HT-29 (cell line): ENCODE measurements at regions not wholly inside any gene's neighbourhood (a gene's known extent, or its start where the extent isn't known, plus 50 kb on each side); places are given as distances from the start of the nearest gene placed in this dataset.
"Not testable (repeated sequence)": the region's sequence is repeated elsewhere in the genome, so short reads cannot be mapped to it uniquely, and the experiment has no call there.

Source experiments
- DNase-seq: peaks from one replicate; pipeline ENCODE4 v3.0.0-alpha.2; 2015; ENCODE audit warnings: low spot score

DNA sequence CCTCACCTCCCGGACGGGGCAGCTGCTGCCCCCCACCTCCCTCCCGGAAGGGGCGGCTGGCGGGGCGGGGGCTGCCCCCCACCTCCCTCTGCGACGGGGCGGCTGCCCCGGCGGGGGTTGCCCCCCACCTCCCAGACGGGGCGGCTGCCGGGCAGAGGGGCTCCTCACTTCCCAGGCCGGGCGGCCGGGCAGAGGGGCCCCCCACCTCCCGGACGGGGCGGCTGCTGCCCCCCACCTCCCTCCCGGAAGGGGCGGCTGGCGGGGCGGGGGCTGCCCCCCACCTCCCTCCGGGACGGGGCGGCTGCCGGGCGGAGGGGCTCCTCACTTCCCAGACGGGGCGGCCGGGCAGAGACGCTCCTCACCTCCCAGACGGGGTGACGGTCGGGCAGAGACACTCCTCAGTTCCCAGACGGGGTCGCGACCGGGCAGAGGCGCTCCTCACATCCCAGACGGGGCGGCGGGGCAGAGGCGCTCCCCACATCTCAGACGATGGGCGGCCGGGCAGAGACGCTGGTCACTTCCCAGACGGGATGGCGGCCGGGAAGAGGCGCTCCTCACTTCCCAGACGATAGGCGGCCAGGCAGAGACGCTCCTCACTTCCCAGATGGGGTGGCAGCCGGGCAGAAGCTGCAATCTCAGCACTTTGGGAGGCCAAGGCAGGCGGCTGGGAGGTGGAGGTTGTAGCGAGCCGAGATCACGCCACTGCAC lies 1218.8 kb downstream of the GATA3 start:
- DNase-seq: not testable (repeated sequence)

DNA sequence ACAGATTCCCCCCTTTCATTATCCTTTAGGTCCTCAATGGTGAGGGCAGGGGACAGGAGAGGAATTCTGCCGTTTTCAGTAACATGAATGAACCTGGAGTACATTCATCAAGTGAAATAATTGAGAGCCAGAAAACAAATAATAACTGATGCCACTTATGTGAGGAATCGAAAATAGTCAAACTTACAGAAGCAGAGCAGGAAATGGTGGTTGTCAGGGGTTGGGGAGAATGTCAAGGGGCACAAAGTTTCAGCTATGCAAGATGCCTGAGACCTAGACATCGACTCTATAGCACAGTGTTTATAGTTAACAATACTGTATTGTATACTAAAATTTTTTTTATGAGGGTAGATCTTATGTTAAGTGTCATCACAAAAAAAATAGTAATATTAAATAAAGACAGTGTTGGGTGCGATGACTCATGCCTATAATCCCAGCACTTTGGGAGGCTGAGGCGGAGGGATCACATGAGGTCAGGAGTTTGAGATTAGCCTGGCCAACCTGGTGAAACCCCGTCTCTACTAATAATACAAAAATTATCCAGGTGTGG lies 1219.8 kb downstream of the GATA3 start:
- DNase-seq: no peak

DNA sequence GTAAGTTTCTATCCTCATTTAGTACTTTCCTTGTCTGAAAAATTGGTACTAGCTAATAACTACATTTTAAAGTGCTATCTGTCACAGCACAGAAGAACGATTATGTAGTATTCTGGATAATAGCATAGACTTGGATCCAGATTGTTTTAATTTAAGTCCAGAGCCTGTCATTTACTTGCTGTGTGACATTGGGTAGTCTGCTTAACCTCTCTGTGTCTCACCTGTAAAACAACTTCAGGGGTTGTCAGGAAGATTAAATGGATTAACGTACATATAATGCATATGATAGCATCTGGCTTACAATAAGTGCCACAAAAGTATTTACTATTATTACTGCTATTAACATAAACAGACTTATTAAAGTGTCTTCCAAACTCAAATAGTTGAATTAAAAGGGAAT lies 1221.4 kb downstream of the GATA3 start:
- no peak for DNase-seq

DNA sequence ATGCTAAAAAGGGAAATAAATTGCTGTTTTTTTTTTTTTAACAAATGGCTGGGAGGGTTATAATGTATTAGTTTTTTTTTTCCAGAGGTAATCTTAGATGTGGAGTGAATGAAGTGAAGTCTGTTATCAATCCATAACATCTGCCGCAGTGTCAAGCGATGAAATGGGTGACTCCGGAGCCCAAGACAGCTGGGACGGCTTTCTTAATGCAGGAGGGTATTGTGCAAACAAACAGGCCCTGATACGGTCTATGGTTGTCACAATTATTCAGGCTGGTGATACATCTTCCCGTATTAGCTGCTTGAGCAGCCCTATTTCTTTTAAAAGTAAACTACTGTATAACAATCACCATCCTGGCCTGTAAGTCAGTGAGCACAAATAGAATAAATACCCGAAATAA lies 1231.2 kb downstream of the GATA3 start:
- no peak for DNase-seq

DNA sequence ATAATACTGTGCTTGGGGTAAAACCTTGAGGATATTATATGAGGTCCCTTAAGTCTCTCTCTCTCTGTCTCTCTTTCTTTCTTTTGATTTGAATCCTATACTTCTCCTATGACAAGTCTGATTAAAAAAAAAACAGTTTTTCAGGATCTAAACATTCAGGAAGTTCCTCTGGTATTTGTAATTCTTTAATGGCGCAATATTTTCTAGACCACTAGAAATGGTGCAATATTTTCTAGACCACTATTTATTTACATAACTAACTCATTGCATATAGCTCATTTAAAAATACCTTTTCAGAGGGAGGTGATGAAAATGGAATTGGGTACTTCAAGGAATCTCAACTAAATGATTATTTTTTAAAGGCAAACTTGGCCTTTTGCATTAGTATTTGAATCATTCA lies 1235.3 kb downstream of the GATA3 start:
- DNase-seq: no peak

DNA sequence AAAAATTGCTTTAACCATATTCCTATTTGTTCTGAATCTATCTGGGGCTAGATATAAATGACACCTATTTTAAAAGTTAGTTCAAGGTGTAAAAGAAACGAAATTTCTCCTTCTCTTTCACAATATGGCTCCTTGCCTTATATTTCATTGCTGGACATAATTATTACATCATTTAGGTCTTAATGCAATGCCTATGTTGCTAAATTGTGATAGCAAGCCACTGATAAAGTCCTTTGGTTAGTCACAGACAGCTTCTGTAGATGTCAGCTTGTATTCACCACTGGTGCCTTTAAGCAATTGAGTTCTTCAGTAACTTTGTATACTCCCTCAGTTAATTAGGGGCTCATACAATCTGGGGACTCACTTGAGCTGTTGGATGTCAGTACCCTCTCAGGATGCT lies 1236.6 kb downstream of the GATA3 start:
- no peak for DNase-seq

DNA sequence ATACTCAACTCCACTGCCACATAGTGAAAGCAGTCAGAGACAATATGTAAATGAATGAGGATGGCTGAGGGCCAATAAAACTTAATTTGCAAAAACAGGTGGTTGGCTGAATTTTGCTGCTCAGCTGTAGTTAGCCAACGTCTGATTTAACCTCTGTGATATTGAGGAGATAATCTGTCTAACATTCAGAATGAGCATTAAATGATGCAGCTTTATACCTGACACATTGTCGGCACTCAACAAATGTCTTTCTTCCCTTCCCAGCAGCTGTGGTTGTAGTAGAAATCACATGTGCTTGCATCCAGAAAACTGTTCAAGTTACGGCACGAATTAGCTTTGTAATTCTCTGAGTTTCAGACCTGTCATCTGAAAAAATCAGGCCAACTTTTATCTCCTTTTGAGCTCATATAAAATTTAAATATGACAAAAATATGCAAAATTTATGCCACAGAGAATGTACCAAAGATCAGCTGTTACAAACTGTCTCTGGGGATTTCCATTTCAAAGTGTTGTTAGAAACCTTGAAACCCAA lies 1239.7 kb downstream of the GATA3 start:
- DNase-seq: no peak

DNA sequence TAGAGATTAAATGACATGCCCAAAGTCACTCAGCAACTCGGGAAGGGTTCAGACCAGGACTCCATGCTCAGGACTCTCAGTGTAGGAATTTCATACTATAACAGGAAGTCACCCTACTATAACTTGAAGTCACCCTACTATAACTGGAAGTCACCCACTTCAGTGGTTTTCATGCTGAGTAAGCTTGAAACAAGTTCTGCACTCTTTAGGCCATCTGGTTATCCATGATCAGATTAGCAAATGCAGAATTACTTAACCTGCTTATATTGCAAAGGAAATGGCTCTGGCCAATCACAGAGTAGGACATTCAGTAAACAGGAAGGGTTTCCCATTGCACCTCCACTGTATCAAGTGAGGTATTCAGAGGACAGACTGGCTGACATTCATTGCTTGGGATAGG lies 1240.4 kb downstream of the GATA3 start:
- no peak for DNase-seq

DNA sequence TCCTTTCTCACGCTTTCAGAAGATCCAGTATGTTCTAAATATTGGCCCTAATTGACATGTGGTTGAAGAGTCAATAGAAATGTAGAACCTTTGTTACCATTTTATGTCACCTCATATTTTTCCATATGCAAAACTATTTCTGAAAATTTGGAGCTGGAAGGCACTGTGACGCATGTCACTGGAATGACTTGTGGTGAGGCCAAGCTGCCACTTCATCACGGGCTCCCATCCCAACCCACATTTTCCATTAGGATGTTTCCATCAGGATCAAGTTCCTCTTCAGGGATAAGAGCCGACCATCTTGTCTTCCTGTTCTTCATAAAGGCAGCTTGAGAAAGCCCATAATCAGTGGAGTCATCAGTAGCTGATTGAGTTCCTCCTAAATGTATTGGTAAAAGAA lies 1241.7 kb downstream of the GATA3 start:
- DNase-seq: no peak

DNA sequence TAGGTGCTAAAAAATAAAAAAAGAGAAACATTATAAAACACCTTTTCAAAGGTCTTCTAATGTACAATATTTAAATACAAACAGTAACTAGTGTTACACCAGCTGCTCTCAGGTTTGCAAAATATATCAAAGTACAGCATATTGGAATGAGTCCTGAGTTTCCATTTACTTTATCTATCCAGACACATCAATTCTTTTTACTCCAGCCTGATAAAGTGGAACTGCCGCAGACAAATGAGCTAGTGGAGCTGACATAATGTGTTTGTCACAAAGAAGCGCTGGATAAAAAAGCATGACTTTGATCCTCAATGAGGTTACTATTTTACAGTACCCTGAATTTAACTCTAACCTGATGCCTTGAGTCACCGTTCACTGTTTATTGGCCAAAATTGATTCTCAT lies 1243.1 kb downstream of the GATA3 start:
- no peak for DNase-seq

DNA sequence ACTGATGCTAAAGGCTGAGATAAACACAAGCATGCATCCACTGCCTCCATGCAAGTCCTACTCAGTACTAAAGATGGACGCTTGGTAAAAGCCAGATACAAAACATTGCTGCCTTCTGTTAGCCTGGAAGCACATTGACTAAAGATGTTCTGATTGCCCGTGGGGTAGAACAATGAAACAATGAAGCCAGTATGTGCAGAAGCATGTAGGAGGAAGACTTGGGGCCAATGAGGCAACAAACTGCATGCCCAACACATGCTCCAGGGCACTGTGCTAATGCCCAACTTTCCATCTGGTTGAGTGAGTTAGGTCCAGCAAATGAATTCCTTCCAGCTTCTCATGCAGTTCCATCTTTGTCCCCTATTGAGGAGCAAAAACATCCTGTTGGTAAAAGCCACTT lies 1245.5 kb downstream of the GATA3 start:
- no peak for DNase-seq

DNA sequence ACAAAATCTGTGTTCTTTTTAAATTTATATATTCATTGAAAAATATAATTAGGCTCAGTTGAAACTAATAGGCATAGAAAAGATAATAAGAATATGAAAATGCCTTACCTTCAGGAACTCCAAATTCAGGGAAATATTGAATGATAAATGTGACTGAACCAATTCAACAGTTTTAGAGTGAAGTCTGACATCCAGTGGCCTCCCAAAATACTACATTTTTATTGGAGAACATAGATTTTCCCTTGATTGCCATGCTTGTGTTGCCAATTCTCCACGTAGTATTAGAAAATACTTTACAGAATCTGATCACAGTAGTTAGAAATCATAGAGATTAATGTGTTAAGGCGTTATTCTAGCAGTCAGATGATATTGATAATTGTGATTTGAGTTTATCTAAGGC lies 1246.7 kb downstream of the GATA3 start:
- DNase-seq: peak; percentile 68

DNA sequence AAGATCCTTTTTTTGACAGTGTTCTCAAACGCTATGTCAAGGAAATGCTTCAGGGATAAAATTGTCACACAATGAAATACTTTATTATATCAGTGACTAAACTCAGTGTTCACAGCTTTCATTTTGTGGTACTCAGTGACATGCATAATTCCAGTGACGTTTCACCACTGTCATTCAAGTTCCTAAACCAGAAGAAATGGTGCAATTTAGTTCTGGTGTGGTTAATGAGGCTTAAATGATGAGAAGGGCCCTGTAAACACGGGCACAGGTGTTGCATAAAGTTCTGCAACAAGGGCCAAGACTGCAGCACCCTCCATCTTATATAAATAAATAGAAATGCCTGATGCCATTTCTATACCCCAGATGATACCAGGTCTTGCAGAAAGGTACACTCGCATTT lies 1247.1 kb downstream of the GATA3 start:
- no peak for DNase-seq

DNA sequence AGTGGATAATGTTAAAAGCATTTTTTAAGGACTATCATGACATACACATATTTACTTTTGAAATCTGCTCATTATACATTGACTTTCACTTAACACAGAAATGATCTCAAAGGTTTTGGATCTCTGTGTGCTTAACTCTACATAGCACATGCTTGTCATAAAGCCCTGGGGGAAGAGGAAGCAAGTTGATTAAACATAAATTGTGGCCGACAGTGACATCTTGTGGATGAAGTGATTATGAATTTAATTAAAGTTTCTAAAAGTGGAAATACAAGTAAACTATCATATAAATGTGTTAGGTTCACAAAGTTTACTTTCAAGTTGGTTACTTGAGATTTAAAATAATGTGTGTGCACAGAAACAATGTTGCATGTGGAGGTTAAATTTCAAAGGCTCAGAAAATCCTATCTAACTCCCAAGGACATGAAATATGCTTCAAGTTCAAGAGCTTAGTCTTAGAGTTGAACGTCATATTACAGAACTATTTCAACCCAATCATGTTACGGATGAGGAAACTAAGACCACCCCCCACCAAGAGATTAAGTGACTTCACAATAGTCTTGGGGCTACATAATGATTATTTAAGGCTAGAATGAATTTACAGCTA lies 1247.8 kb downstream of the GATA3 start:
- DNase-seq: peak; percentile 87

DNA sequence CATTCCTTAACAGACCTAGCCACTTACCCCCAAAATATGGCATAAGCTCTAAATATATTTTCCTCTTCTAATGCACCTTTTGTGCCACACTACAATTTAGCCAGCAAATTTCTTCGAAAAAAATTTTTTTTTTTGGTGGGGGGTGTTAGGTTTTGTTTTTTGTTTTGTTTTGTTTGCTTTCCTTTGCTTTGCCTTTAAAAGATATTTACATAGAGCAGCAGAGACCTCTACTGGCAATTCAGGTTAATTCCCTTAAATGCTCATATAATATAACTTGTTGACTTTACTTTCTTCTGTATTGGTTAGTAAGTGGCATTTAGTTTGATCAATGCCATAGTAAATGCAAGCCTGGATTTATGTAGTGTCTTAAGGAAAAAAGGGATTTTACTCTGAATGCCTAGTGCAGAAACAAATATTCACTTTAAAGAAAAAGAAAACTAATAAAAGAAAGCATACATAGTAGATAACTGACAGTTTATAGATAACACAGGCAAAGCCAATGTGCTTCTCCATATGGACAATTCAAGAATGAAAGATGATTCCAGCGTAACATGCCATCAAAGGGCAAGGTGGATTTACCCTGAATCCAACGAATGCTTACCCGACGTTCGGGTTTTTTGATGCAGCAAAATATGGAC lies 1250.6 kb downstream of the GATA3 start:
- DNase-seq: peak; percentile 67

DNA sequence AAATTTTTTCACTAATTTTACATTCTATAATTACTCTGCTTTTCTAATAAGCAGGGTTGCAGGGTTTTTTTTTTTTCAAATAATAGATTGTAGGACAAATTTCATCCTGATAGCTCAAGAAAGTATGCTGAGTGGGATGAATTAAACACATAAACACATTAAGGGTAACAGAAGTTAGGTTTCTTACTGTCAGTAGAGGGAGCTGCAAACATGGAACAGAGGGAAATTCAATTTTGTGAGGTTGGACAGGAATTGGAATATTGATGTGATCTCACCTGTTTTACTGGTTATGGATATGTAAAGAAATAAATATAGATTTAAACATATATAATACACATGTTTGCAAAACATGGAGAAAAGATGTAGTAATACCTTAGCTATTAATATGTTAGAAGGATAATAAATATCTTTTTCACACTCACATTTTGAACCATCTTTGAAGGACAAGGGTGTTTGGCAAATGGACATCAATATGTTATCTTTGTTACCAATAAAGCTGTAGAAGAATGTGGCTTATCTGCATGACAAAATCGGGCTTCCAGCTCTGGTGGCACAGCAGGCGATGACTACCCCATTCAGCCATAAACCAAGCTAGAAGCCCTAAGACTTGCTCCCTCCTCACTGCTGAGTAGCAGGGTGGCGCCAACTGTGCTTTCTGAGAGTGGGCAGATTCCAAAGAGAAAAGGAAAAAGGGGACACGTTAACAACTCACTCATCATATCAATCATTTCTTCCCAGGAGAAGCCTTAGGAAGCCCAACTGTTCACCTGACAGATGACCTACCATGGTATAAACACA lies 1257.4 kb downstream of the GATA3 start:
- no peak for DNase-seq

DNA sequence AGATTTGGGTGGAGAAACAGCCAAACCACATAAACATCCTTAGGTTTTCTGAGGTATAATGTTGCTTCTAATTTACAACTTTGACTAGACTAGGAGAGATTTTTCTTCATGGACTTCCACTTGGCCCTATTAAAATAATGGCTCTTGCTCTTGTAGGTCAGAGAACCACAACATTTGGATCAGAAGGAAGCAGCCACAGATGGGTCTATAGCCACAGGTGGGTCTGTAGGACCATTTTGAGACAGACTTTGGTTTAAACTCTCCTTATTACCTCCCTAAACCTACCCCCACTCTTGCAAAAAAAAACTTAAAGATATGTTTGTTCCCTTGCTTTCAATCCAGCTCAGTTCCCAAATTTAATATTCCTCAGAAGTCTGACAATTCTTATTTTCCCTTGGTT lies 1260.8 kb downstream of the GATA3 start:
- no peak for DNase-seq

DNA sequence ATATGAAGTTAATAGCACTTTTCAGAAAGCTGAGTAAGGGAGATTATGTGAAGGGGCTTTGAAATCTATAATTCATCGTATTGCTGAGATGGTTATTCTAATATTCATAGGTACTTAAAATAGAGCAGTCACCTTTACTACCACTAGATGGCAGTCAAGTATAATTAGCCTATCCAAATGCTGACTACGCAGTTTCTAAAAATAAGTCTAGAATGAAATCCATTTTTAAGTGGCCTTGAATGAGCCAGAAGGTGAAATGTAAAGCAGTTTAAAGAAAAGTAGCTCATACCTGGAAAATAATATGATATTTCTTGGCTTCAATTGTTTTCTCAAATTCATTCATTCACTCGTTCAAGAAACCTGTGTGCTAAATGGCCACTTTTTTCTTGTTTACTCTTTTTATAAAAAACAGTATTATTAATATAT lies 1277.1 kb downstream of the GATA3 start:
- peak; percentile 27 for DNase-seq

DNA sequence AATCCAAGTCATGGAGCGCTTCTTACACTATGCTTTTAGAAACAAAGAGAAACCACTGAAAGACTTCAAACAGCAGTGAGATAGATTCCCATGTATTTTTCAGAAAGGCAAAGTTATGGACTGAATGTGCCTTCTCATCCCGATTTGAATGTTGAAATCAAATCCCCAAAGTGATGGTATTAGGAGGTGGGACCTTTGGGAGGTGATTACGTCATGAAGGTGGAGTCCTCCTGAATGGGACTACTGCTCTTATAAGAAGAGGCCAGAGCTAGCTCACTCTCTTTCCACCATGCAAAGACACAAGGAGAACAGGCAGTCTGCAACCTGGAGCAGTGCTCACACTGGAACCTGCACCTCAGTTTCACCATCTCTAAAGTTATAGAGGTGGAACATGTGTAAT lies 1279.8 kb downstream of the GATA3 start:
- no peak for DNase-seq

DNA sequence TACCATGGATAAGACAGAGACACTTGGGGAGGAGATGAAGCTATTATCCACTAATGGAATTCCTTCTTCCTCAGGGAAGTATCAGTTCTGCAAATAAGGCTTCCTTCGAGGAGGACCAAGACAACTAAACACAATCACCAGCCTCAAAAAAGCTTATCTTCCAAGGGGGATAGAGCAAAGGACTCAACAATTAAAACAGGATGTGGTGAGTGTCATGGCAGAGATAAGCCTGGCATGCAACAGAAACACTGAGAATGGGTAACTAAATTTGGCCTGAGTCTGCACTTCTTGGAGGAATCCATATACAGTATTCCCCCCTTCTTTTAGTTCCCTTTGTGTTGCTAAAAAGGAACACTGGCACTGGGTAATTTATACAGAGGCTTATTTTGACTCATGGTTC lies 1285.2 kb downstream of the GATA3 start:
- DNase-seq: no peak

DNA sequence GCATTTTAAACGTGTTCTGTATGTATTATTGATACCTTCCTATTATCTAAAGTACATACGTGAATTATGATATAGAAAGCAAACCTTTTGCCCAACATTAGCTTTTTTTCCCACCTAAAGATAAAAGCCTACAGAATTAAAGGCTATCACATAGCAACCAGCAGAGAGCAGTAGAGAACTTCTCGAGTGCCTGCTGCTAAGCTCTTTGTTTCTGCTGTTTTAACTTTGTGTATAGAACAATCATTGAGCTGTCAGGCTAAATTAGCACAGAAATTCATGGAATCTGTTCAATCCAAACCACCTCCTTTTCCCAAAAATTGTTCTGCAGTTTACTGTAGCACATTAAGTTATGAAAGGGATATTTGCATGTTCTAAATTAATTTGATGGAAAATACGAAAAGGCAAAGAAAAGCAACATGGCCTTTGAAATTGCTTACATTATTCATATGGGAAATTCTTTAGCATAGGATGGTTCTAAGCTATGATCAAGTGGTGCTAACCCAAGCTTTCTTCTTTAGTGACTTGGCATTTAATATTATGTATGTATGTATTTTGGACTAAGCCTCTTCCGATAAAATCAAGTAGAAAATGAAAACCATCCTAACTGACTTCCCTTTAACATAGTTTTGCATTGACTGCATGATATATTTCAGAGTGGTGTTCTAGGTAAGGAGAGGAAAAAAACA lies 1288.5 kb downstream of the GATA3 start:
- peak; percentile 54 for DNase-seq
